CD14-positive monocyte (primary cell): ENCODE measurements at regions not wholly inside any gene's neighbourhood (a gene's known extent, or its start where the extent isn't known, plus 50 kb on each side); places are given as distances from the start of the nearest gene placed in this dataset.

Experiments
- DNase-seq, 3 donors: peaks; one replicate each; pipeline ENCODE4 v3.0.0-alpha.2; 2011 to 2022
- H2AFZ ChIP-seq: 2 replicates; pipeline ENCODE4 v1.6.0; 2012; ENCODE audit warnings: mild to moderate bottlenecking, low read depth, low read length, inconsistent platforms; ENCODE audit not compliant: insufficient read depth, poor library complexity, severe bottlenecking
- H3K27ac ChIP-seq, 2 donors: 1 replicate in 1 of 2; 2 replicates in 1 of 2; pipeline ENCODE4 v1.5.1; 2012 to 2013; ENCODE audit warnings: low read length in 2 of 2, control low read depth in 1 of 2, inconsistent platforms in 1 of 2, low read depth in 1 of 2, mild to moderate bottlenecking in 1 of 2
- H3K27me3 ChIP-seq, 2 donors: one replicate each; pipeline versions ENCODE4 v1.6.0 to v1.6.1; 2011 to 2013; ENCODE audit warnings: low read length in 2 of 2; ENCODE audit not compliant: control insufficient read depth in 2 of 2, insufficient read depth in 2 of 2
- H3K36me3 ChIP-seq, 2 donors: replicated peaks in 1 of 2; 1 replicate in 1 of 2; 2 replicates in 1 of 2; pipeline versions ENCODE4 v1.5.1 to v1.6.1; 2012 to 2013; ENCODE audit warnings: low read length in 2 of 2, control low read depth in 1 of 2, inconsistent platforms in 1 of 2, mild to moderate bottlenecking in 1 of 2; ENCODE audit not compliant: insufficient read depth in 2 of 2, control insufficient read depth in 1 of 2
- H3K4me1 ChIP-seq, 2 donors: 1 replicate in 1 of 2; 2 replicates in 1 of 2; pipeline versions ENCODE4 v1.5.1 to v1.6.1; 2012 to 2013; ENCODE audit warnings: low read length in 2 of 2, control low read depth in 1 of 2, inconsistent platforms in 1 of 2, mild to moderate bottlenecking in 1 of 2, moderate library complexity in 1 of 2; ENCODE audit not compliant: insufficient read depth in 2 of 2, control insufficient read depth in 1 of 2
- H3K4me2 ChIP-seq: replicated peaks from 2 replicates; pipeline ENCODE3; 2012; ENCODE audit warnings: low read length, moderate library complexity, mild to moderate bottlenecking; ENCODE audit not compliant: poor library complexity, severe bottlenecking; ENCODE audit errors: extremely low read depth
- H3K4me3 ChIP-seq, 3 experiments: fragments of 200-600 bp in 1 of 3; sonication (generic) in 1 of 3; replicated peaks in 1 of 3; 1 replicate in 2 of 3; 2 replicates in 1 of 3; pipeline ENCODE4 v1.5.1; 2011 to 2013; ENCODE audit warnings: low read length in 3 of 3, mild to moderate bottlenecking in 3 of 3, control low read depth in 2 of 3, low read depth in 2 of 3, inconsistent platforms in 1 of 3, moderate library complexity in 1 of 3
- H3K79me2 ChIP-seq: 2 replicates; pipeline ENCODE4 v1.6.0; 2012; ENCODE audit warnings: mild to moderate bottlenecking, control low read depth, inconsistent platforms, low read length, moderate library complexity; ENCODE audit not compliant: insufficient read depth
- H3K9ac ChIP-seq: 2 replicates; pipeline ENCODE4 v1.6.0; 2017; ENCODE audit warnings: low read length, mild to moderate bottlenecking; ENCODE audit not compliant: insufficient read depth, poor library complexity, severe bottlenecking
- H3K9me3 ChIP-seq, 2 donors: replicated peaks in 1 of 2; 1 replicate in 1 of 2; 2 replicates in 1 of 2; pipeline versions ENCODE4 v1.5.1 to v1.6.1; 2012 to 2013; ENCODE audit warnings: low read length in 2 of 2, control low read depth in 1 of 2; ENCODE audit not compliant: control insufficient read depth in 1 of 2, insufficient read depth in 1 of 2
- H4K20me1 ChIP-seq: 2 replicates; pipeline ENCODE4 v1.6.0; 2012; ENCODE audit warnings: mild to moderate bottlenecking, low read length, control low read depth, moderate library complexity; ENCODE audit not compliant: insufficient read depth
- H3K27ac Mint-ChIP-seq, 7 donors: one replicate each; pipeline ENCODE4 v1.8.0; 2020; ENCODE audit warnings: mild to moderate bottlenecking in 7 of 7, mixed read lengths in 7 of 7, moderate library complexity in 6 of 7, inconsistent platforms in 2 of 7
- H3K27me3 Mint-ChIP-seq, 3 donors: one replicate each; pipeline ENCODE4 v1.8.0; 2021 to 2022; ENCODE audit warnings: low read depth in 3 of 3, mild to moderate bottlenecking in 3 of 3, mixed read lengths in 3 of 3, moderate library complexity in 3 of 3, inconsistent platforms in 1 of 3
- H3K36me3 Mint-ChIP-seq, 2 donors: one replicate each; pipeline ENCODE4 v1.8.0; 2020; ENCODE audit warnings: mixed read lengths in 2 of 2, inconsistent platforms in 1 of 2, mild to moderate bottlenecking in 1 of 2
- H3K4me1 Mint-ChIP-seq: one replicate; pipeline ENCODE4 v1.8.0; 2020; ENCODE audit warnings: mild to moderate bottlenecking, mixed read lengths
- H3K4me3 Mint-ChIP-seq, 2 donors: one replicate each; pipeline ENCODE4 v1.8.0; 2020; ENCODE audit warnings: mild to moderate bottlenecking in 2 of 2, mixed read lengths in 2 of 2, moderate library complexity in 1 of 2
- H3K9me3 Mint-ChIP-seq, 7 donors: one replicate each; pipeline ENCODE4 v1.8.0; 2020 to 2022; ENCODE audit warnings: mixed read lengths in 7 of 7, mild to moderate bottlenecking in 6 of 7, moderate library complexity in 6 of 7, inconsistent platforms in 2 of 7
- CTCF ChIP-seq: fragments of 200-600 bp; IDR thresholded peaks from one replicate; pipeline ENCODE4 v1.8.0; 2022; ENCODE audit warnings: antibody characterized with exemption, mild to moderate bottlenecking
- WGBS: methylation state at CpG from one replicate; pipeline ENCODE4 v1.1.5; 2013; ENCODE audit warnings: missing lambda C conversion rate; ENCODE audit not compliant: insufficient coverage; 5-methylcytosine and 5-hydroxymethylcytosine counted together
- intact Hi-C, 2 donors: fragments of 100-400 bp; cut with micrococcal nuclease; formaldehyde crosslinking; loops; one replicate each; pipeline versions ENCODE4 v1.15.0 to v1.15.1; 2023

- H3K4me2 ChIP-seq: no peak overlapping the region
- H3K27me3 ChIP-seq: no peaks in the 10 kb centered on the region
- no peak overlapping the region for H3K27ac Mint-ChIP-seq
- H3K9ac ChIP-seq: no peak overlapping the region
- no peaks in the 10 kb centered on the region for H3K4me1 Mint-ChIP-seq
- H3K4me1 ChIP-seq: no peaks in the 10 kb centered on the region
- H3K4me3 Mint-ChIP-seq: no peak overlapping the region
- TF ChIP-seq CTCF: no peak
- no peak for DNase-seq
- peaks cover 0 to 2% (median 0%) of the 10 kb centered on the region in 7 donors for H3K9me3 Mint-ChIP-seq
- WGBS: 100% methylated on average over 1 of the region's 12 CpGs
- H3K4me3 ChIP-seq: no peak overlapping the region
- no peaks in the 10 kb centered on the region for H3K79me2 ChIP-seq
- intact Hi-C loops: no loop called here
- H3K27ac ChIP-seq: no peak overlapping the region
- H3K9me3 ChIP-seq: no peaks in the 10 kb centered on the region
- H3K36me3 Mint-ChIP-seq: no peaks in the 10 kb centered on the region
- H4K20me1 ChIP-seq: no peaks in the 10 kb centered on the region
- no peaks in the 10 kb centered on the region for H3K36me3 ChIP-seq
- H3K27me3 Mint-ChIP-seq: peaks cover 0 to 6% (median 1%) of the 10 kb centered on the region in 3 donors
- H2AFZ ChIP-seq: no peak overlapping the region
Observed at GRCh38 chr2:120842456-120843439, 107.1 kb downstream of the GLI2 start.

- intact Hi-C loops: no loop called here
- Histone ChIP-seq H3K4me1 (no peaks in the 10 kb centered on the region), H3K27me3 (no peaks in the 10 kb centered on the region), H4K20me1 (no peaks in the 10 kb centered on the region), H3K79me2 (no peaks in the 10 kb centered on the region), H3K4me2 (no peak overlapping the region), H2AFZ (no peak overlapping the region), H3K9ac (no peak overlapping the region), H3K4me3 (no peak overlapping the region), H3K36me3 (no peaks in the 10 kb centered on the region), H3K9me3 (no peaks in the 10 kb centered on the region), H3K27ac (no peak overlapping the region)
- no peak overlapping the region for H3K27ac Mint-ChIP-seq
- H3K4me1 Mint-ChIP-seq: no peaks in the 10 kb centered on the region
- H3K36me3 Mint-ChIP-seq: no peaks in the 10 kb centered on the region
- H3K9me3 Mint-ChIP-seq: peaks cover 0 to 6% (median 2%) of the 10 kb centered on the region in 7 donors
- no peak for TF ChIP-seq CTCF
- no peak for DNase-seq
- H3K4me3 Mint-ChIP-seq: no peak overlapping the region
- WGBS: 100% methylated on average over 3 of the region's 6 CpGs
- H3K27me3 Mint-ChIP-seq: peaks cover 0 to 6% (median 1%) of the 10 kb centered on the region in 3 donors
Observed at GRCh38 chr2:120844070-120844738, 108.5 kb downstream of the GLI2 start.
